Common myeloid progenitor, CD34-positive (primary cell): ENCODE measurements at regions not wholly inside any gene's neighbourhood (a gene's known extent, or its start where the extent isn't known, plus 50 kb on each side); places are given as distances from the start of the nearest gene placed in this dataset.
"Not testable (repeated sequence)": the region's sequence is repeated elsewhere in the genome, so short reads cannot be mapped to it uniquely, and the experiment has no call there.

Experiments
- CTCF ChIA-PET: fragments of 350-600 bp; sonication (Branson Sonifier 250); formaldehyde crosslinking; loops from one replicate; lab custom pipeline; 2021; ENCODE audit warnings: antibody characterized with exemption; lab: Charles Lee
- POLR2A ChIA-PET: fragments of 350-600 bp; sonication (Branson Sonifier 250); formaldehyde crosslinking; loops from one replicate; lab custom pipeline; 2021; ENCODE audit warnings: antibody characterized with exemption; lab: Charles Lee
- DNase-seq, 3 donors: peaks; one replicate each; pipeline versions ENCODE4 v3.0.0 to v3.0.0-alpha.2; 2013
- H3K27ac ChIP-seq, 2 experiments: 1 replicate in 1 of 2; 2 replicates in 1 of 2; pipeline ENCODE4 v1.7.0; 2013; ENCODE audit warnings: inconsistent platforms in 2 of 2, low read length in 2 of 2, mild to moderate bottlenecking in 2 of 2, low read depth in 1 of 2, moderate library complexity in 1 of 2; ENCODE audit not compliant: severe bottlenecking in 2 of 2, insufficient read depth in 1 of 2, poor library complexity in 1 of 2
- H3K27me3 ChIP-seq, 5 experiments: replicated peaks in 2 of 5; 1 replicate in 3 of 5; 2 replicates in 2 of 5; pipeline versions ENCODE4 v1.6.1 to v1.7.0; 2013; ENCODE audit warnings: low read length in 4 of 5, mild to moderate bottlenecking in 2 of 5, moderate library complexity in 2 of 5, inconsistent platforms in 1 of 5; ENCODE audit not compliant: insufficient read depth in 5 of 5, control insufficient read depth in 4 of 5
- H3K36me3 ChIP-seq, 4 experiments: 1 replicate in 2 of 4; 2 replicates in 2 of 4; pipeline versions ENCODE4 v1.6.1 to v1.7.0; 2013; ENCODE audit warnings: low read length in 3 of 4, control low read depth in 1 of 4, mild to moderate bottlenecking in 1 of 4; ENCODE audit not compliant: control insufficient read depth in 4 of 4, insufficient read depth in 4 of 4
- H3K4me1 ChIP-seq, 4 experiments: 1 replicate in 3 of 4; 2 replicates in 1 of 4; pipeline versions ENCODE4 v1.6.1 to v1.7.1; 2013; ENCODE audit warnings: low read length in 3 of 4, mild to moderate bottlenecking in 3 of 4, control low read depth in 1 of 4, inconsistent platforms in 1 of 4, moderate library complexity in 1 of 4; ENCODE audit not compliant: control insufficient read depth in 4 of 4, insufficient read depth in 4 of 4; ENCODE audit errors: control extremely low read depth in 1 of 4
- H3K4me3 ChIP-seq, 7 experiments: 1 replicate in 4 of 7; 2 replicates in 3 of 7; pipeline versions ENCODE4 v1.5.1 to v1.7.0; 2013; ENCODE audit warnings: mild to moderate bottlenecking in 7 of 7, low read length in 6 of 7, moderate library complexity in 6 of 7, inconsistent platforms in 2 of 7, low read depth in 2 of 7, control low read depth in 1 of 7; ENCODE audit not compliant: insufficient read depth in 4 of 7, control insufficient read depth in 1 of 7; ENCODE audit errors: extremely low read depth in 1 of 7
- H3K9me3 ChIP-seq, 5 experiments: 1 replicate in 4 of 5; 2 replicates in 1 of 5; pipeline versions ENCODE4 v1.6.1 to v1.7.1; 2013; ENCODE audit warnings: low read length in 4 of 5, mild to moderate bottlenecking in 2 of 5, inconsistent platforms in 1 of 5, low read depth in 1 of 5, moderate library complexity in 1 of 5; ENCODE audit not compliant: control insufficient read depth in 4 of 5, insufficient read depth in 2 of 5; ENCODE audit errors: control extremely low read depth in 1 of 5
- WGBS: methylation state at CpG from one replicate; pipeline ENCODE4 v1.1.5; 2013; ENCODE audit not compliant: insufficient coverage; 5-methylcytosine and 5-hydroxymethylcytosine counted together

DNA sequence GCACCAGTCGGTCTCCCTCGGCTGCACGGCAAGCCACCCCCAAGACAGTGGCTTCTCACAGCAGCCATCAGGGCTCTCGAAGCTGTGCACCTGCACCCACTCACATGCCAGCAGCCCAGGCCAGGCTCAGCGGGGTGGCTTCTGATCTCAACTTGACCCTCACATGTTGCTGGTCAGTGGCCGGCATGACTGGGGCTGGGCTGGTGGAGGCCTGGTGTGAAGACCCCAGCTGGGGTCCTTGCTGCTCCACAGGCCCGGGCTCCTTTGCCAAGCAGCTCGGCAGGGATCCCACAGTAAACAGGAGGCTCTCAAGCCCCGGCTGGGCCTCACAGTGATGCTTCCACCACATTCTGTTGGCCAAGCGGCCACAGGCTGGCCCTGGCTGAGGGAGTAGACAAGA is 128.2 kb downstream of the BRD1 start:
- CTCF ChIA-PET: no interaction called here
- POLR2A ChIA-PET: no interaction called here
- H3K27ac ChIP-seq: no peak overlapping the region
- no peaks in the 10 kb centered on the region for H3K27me3 ChIP-seq
- H3K36me3 ChIP-seq: no peaks in the 10 kb centered on the region
- peaks cover 4 to 18% (median 5%) of the 10 kb centered on the region in 5 experiments for H3K9me3 ChIP-seq
- WGBS: 93% methylated on average over 7 of the region's 10 CpGs
- DNase-seq: no peak
- no peak overlapping the region for H3K4me3 ChIP-seq
- H3K4me1 ChIP-seq: peaks cover 0 to 10% (median 8%) of the 10 kb centered on the region in 4 experiments

DNA sequence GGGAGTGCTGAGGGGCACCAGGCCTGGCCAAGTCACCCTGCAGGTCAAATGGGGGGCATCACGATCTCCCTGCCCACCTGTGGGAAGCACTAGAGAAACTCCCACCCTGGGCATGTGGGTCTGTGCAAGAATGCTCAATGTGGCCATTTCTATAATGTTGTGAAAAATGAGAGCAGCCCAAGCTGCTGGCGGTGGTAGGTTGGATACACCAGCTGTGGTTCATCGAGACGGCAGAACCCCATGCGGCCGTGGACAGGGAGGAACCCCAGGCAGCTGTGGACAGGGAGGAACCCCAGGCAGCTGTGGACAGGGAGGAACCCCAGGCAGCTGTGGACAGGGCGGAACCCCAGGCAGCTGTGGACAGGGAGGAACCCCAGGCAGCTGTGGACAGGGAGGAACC is 129.1 kb downstream of the BRD1 start:
- H3K36me3 ChIP-seq, DNase-seq, H3K4me1 ChIP-seq, H3K4me3 ChIP-seq, POLR2A ChIA-PET, H3K27ac ChIP-seq, H3K27me3 ChIP-seq: not testable (repeated sequence)
- peaks cover 4 to 18% (median 5%) of the 10 kb centered on the region in 5 experiments for H3K9me3 ChIP-seq
- 97% methylated on average over 6 of the region's 7 CpGs for WGBS
- CTCF ChIA-PET: interaction anchor here (1.6 kb wide), 1 partner anchor 9 kb away, joined by 5 read pairs; no protein-coding TSS in a partner anchor

DNA sequence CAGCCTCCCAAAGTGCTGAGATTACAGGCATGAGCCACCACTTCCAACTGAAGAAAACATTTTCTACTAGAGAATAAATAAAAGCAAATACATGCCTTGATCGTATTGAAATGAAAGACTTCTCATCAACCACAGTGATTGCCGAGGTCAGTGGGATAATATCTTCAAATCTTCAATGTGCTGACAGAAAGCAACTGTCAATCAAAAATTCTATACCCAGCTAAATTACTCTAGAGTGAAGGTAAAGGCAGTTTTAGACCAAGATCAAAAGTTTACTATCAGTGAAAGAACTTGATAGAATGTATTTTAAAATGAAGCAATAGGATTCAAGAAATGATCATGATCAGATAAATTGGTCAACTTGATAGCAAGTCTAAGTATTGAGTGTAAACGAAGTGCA is 130.6 kb downstream of the BRD1 start:
- POLR2A ChIA-PET: no interaction called here
- Histone ChIP-seq H3K27me3 (no peaks in the 10 kb centered on the region), H3K9me3 (peaks cover 2 to 16% (median 5%) of the 10 kb centered on the region in 5 experiments), H3K36me3 (no peaks in the 10 kb centered on the region), H3K4me1 (no peaks in the 10 kb centered on the region), H3K4me3 (no peak overlapping the region), H3K27ac (no peak overlapping the region)
- DNase-seq: no peak
- CTCF ChIA-PET: no interaction called here
- WGBS: 100% methylated on average over 3 of the region's 3 CpGs

DNA sequence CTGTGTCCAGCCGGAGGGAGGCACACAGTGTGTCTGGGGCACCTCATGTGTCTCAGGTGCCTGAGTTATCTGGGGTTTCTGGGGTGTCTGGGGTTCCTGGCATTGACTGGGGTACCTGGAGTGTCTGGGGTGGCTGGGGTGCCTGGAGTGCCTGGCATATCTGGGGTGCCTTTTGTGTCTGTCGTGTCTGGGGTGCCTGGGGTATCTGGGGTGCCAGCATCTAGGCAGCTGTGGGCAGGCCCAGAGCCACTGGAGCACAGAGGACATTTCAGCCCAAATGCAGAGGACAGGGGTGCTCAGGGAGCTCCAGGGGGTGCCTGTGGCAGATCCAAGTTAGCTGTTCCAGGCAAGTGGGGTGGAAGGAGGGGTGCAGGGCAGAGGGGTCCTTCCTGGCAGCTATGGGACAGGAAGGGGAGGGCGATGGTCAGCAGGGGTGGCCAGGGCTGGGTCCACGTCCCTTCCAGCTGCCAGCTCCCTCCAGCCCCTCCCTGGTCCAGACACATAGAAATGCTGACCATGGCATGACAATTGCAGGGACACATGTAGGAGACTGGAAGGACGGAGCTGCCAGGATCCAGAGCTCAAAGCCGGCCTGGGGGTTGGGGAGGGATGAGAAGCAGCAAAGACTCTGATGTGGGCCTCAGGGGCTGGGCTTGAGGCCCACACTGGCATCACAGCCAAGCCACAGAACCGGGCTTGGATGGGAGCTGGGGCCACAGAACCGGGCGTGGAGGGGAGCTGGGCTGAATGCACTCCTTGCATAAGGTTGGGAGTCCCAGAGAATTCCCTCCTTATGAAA is 133.0 kb downstream of the BRD1 start:
- ChIA-PET CTCF (interaction anchor here (1.6 kb wide), 1 partner anchor 10 kb away, joined by 3 read pairs; no protein-coding TSS in a partner anchor), POLR2A (no interaction called here)
- H3K4me3 ChIP-seq: no peak overlapping the region
- DNase-seq: no peak
- no peaks in the 10 kb centered on the region for H3K27me3 ChIP-seq
- H3K36me3 ChIP-seq: no peaks in the 10 kb centered on the region
- no peak overlapping the region for H3K27ac ChIP-seq
- H3K9me3 ChIP-seq: peaks cover 2 to 21% (median 6%) of the 10 kb centered on the region in 5 experiments
- 83% methylated on average over 9 of the region's 9 CpGs for WGBS
- no peaks in the 10 kb centered on the region for H3K4me1 ChIP-seq

- WGBS: 91% methylated on average over 10 of the region's 10 CpGs
- Histone ChIP-seq H3K4me3 (no peak overlapping the region), H3K4me1 (no peaks in the 10 kb centered on the region), H3K9me3 (peaks cover 2 to 21% (median 6%) of the 10 kb centered on the region in 5 experiments), H3K27me3 (no peaks in the 10 kb centered on the region), H3K36me3 (no peaks in the 10 kb centered on the region), H3K27ac (no peak overlapping the region)
- POLR2A ChIA-PET: no interaction called here
- DNase-seq: no peak
- CTCF ChIA-PET: no interaction called here
Measured at GRCh38 chr22:49693848-49694247, 133.8 kb downstream of the BRD1 start.

DNA sequence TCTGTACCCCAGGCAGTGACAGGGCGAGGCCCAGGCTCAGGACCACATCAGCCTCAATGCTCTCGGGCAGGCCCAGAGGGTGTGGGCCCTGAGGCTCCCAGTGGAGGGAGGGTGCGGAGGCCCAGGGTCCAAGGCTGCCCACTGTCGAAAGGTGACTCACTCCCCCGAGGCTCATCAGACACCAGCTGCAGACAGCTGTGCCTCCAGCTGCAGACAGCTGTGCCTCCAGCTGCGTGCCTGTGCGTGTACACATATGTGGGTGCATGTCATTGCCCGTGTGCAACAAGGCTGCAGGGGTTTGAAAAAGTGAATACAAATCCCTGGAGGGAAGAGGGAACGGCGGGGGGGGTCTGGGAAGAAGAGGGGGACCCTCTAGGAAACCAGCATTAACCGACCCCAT is 134.3 kb downstream of the BRD1 start:
- peaks cover 2 to 21% (median 6%) of the 10 kb centered on the region in 5 experiments for H3K9me3 ChIP-seq
- H3K4me3 ChIP-seq: no peak overlapping the region
- WGBS: 98% methylated on average over 8 of the region's 11 CpGs
- DNase-seq: no peak
- ChIA-PET POLR2A (no interaction called here), CTCF (interaction anchor here (1.3 kb wide), 1 partner anchor 8 kb away, joined by 3 read pairs; no protein-coding TSS in a partner anchor)
- H3K36me3 ChIP-seq: no peaks in the 10 kb centered on the region
- H3K4me1 ChIP-seq: no peaks in the 10 kb centered on the region
- no peak overlapping the region for H3K27ac ChIP-seq
- no peaks in the 10 kb centered on the region for H3K27me3 ChIP-seq

DNA sequence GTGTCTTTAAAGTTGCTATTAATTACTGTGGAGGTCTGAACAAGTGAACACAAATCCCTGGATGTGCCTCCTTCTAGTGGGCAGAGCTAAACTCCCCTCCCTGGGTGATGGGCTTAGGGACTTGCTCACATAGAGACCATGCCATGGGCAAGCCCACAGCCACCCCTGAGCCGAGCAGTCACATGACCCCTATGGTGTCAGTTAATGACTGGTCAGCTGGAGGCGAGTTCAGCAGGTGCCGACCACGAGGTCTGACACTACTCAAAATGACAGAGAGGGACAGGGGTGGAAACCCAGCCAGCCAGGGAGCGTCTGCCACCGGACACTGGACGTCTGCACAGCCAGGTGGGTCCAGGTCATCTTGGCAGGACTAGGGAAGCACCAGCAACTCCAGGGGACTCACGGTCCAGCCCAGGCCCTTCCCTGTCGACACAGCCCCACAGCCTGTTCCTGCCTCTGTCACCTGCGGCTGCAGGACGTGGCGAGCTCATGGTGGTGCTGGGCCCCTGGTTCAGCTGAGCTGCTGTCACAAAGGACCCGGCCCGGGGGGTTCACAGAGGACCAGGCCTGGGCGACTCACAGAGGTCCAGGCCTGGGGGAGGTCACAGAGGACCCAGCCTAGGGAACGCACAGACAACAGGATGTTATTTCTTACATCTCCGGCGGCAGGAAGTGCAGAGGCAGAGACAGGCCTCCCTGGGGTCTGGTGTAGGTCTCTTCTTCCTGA is 135.0 kb downstream of the BRD1 start:
- Histone ChIP-seq H3K27me3 (no peaks in the 10 kb centered on the region), H3K4me1 (no peaks in the 10 kb centered on the region), H3K27ac (no peak overlapping the region), H3K36me3 (no peaks in the 10 kb centered on the region), H3K9me3 (peaks cover 2 to 20% (median 5%) of the 10 kb centered on the region in 5 experiments), H3K4me3 (no peak overlapping the region)
- CTCF ChIA-PET: interaction anchor here (1.3 kb wide), 1 partner anchor 9 kb away, joined by 3 read pairs; no protein-coding TSS in a partner anchor
- DNase-seq: no peak
- POLR2A ChIA-PET: no interaction called here
- 89% methylated on average over 15 of the region's 18 CpGs for WGBS
